ENCODE measurements at regions not wholly inside any gene's neighbourhood (a gene's known extent, or its start where the extent isn't known, plus 50 kb on each side); places are given as distances from the start of the nearest gene placed in this dataset.

DNA sequence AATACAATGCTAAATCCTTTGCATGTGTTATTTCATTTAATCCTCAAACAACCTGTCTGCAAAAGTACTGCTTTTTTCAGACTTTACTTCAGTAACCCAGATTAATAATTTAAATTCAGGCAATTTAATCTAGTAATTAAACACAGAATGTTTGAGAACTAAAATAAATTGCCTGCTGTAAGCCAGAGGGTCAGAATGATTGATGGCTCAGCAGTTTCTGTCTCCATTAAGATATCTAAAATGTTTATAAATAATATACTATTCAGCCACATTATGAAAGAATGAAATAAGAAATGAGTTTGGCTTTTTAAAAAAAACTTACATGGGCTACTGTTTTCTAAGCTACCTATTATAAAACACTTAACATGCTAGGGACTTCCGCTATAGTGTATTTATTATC lies 846.0 kb downstream of the FAM181B start:
- ChIA-PET CTCF (no interaction called here), POLR2A (no interaction called here)
- WGBS (ENCODE audit: missing lambda C conversion rate), result 83% methylated on average over 1 of the region's 1 CpG
- Histone ChIP-seq H3K4me2 (no peak overlapping the region), H3K4me3 (no peak overlapping the region), H3K9me3 (0 out of 3 replicates have a peak, but pooled peaks cover 2% of the 10 kb centered on the region), H3K27ac (no peak overlapping the region), H3K4me1 (no peaks in the 10 kb centered on the region)
- FAIRE-seq (no peak), ATAC-seq (no peak), DNase-seq (ENCODE audit: low read depth in 1 of 2, low spot score in 1 of 2) (no peak)
- peak; percentile 40 for TF ChIP-seq MAFK (IDR thresholded peaks at IDR 0.05; ENCODE audit: partially characterized antibody)
- TF ChIP-seq CBX8 (IDR thresholded peaks at IDR 0.05), result no peak

DNA sequence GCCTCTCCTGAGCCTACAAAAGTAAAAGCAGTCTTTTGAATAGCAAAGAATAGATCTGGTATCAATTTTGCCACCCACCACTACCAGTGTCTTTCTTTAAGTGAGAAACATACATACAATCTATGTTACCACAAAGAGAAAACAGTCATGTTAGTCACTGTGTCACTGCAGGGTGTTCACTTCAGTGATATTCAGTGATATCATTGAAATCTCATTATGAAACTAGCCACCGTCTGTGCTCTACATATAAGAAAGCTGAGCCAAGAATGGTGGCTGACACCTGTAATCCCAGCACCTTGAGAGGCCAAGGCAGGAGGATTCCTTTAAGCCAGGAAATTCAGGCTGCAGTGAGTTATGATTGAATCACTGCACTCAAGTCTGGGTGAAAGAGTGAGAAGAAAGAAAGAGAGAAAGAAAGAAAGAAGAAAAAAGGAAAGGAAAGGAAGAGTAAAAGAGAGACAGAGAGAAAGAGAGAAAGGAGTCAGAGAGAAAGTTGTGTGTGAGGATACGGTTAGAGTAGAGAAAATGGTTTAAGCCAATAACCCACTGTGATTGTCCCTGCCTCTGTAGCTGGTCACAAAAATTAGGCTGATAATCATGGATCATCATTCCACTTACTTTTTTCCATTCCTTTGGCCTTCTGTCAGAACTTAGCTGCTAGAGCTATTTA lies 847.1 kb downstream of the FAM181B start:
- H3K9me3 ChIP-seq, result 0 out of 3 replicates have a peak, but pooled peaks cover 2% of the 10 kb centered on the region
- H3K4me3 ChIP-seq, result no peak overlapping the region
- no peak for TF ChIP-seq NR3C1 (IDR thresholded peaks at IDR 0.05)
- TF ChIP-seq, protein P1, sequence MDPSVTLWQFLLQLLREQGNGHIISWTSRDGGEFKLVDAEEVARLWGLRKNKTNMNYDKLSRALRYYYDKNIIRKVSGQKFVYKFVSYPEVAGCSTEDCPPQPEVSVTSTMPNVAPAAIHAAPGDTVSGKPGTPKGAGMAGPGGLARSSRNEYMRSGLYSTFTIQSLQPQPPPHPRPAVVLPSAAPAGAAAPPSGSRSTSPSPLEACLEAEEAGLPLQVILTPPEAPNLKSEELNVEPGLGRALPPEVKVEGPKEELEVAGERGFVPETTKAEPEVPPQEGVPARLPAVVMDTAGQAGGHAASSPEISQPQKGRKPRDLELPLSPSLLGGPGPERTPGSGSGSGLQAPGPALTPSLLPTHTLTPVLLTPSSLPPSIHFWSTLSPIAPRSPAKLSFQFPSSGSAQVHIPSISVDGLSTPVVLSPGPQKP (IDR thresholded peaks at IDR 0.05; ENCODE audit: low read depth, low read length), result no peak
- TF ChIP-seq, protein P2, sequence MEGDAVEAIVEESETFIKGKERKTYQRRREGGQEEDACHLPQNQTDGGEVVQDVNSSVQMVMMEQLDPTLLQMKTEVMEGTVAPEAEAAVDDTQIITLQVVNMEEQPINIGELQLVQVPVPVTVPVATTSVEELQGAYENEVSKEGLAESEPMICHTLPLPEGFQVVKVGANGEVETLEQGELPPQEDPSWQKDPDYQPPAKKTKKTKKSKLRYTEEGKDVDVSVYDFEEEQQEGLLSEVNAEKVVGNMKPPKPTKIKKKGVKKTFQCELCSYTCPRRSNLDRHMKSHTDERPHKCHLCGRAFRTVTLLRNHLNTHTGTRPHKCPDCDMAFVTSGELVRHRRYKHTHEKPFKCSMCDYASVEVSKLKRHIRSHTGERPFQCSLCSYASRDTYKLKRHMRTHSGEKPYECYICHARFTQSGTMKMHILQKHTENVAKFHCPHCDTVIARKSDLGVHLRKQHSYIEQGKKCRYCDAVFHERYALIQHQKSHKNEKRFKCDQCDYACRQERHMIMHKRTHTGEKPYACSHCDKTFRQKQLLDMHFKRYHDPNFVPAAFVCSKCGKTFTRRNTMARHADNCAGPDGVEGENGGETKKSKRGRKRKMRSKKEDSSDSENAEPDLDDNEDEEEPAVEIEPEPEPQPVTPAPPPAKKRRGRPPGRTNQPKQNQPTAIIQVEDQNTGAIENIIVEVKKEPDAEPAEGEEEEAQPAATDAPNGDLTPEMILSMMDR (IDR thresholded peaks at IDR 0.05), result no peak
- TF ChIP-seq JUN (IDR thresholded peaks at IDR 0.05), result no peak
- no peak for TF ChIP-seq KDM5A (IDR thresholded peaks at IDR 0.05)
- no peak for DNase-seq (ENCODE audit: low read depth in 1 of 2, low spot score in 1 of 2)
- ATAC-seq, result no peak
- H3K27ac ChIP-seq, result no peak overlapping the region
- 13% methylated on average over 2 of the region's 2 CpGs for WGBS (ENCODE audit: missing lambda C conversion rate)
- no peak overlapping the region for H3K4me2 ChIP-seq
- no peak for FAIRE-seq
- CTCF ChIA-PET, result no interaction called here
- POLR2A ChIA-PET, result no interaction called here
- H3K4me1 ChIP-seq, result no peaks in the 10 kb centered on the region

DNA sequence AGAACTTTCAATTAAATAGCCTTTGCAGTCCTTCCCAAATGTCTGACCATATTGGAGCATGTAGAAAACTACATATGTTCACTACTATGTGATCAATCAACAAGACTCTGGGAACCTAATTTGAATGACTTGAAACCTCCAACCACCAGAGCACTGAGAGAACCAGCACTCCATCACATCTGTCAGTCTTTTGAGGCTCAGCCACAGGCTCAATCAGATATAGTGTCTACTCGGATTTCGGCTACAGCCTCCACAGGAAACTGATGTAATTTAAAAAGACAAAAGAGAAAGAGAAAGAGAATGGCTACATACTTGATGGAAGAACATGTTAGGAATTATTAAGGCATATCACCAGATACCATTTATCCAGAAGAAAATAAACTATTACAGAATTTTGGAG lies 859.0 kb downstream of the FAM181B start:
- FAIRE-seq (no peak), DNase-seq (ENCODE audit: low read depth in 1 of 2, low spot score in 1 of 2) (no peak), ATAC-seq (no peak)
- WGBS (ENCODE audit: missing lambda C conversion rate), result 2% methylated on average over 2 of the region's 2 CpGs
- H3K4me1 ChIP-seq, result no peaks in the 10 kb centered on the region
- POLR2A ChIA-PET, result no interaction called here
- H3K27ac ChIP-seq, result no peak overlapping the region
- H3K9me3 ChIP-seq, result no peaks in the 10 kb centered on the region
- CTCF ChIA-PET, result no interaction called here
- no peak overlapping the region for H3K4me3 ChIP-seq
- H3K4me2 ChIP-seq, result no peak overlapping the region
- TF ChIP-seq, protein P3, sequence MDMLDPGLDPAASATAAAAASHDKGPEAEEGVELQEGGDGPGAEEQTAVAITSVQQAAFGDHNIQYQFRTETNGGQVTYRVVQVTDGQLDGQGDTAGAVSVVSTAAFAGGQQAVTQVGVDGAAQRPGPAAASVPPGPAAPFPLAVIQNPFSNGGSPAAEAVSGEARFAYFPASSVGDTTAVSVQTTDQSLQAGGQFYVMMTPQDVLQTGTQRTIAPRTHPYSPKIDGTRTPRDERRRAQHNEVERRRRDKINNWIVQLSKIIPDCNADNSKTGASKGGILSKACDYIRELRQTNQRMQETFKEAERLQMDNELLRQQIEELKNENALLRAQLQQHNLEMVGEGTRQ (IDR thresholded peaks at IDR 0.05), result no peak
- TF ChIP-seq, protein P4, sequence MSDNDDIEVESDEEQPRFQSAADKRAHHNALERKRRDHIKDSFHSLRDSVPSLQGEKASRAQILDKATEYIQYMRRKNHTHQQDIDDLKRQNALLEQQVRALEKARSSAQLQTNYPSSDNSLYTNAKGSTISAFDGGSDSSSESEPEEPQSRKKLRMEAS (IDR thresholded peaks at IDR 0.05), result no peak
- TF ChIP-seq CHD4 (IDR thresholded peaks at IDR 0.05; ENCODE audit: borderline replicate concordance), result no peak
- TF ChIP-seq, protein P5, sequence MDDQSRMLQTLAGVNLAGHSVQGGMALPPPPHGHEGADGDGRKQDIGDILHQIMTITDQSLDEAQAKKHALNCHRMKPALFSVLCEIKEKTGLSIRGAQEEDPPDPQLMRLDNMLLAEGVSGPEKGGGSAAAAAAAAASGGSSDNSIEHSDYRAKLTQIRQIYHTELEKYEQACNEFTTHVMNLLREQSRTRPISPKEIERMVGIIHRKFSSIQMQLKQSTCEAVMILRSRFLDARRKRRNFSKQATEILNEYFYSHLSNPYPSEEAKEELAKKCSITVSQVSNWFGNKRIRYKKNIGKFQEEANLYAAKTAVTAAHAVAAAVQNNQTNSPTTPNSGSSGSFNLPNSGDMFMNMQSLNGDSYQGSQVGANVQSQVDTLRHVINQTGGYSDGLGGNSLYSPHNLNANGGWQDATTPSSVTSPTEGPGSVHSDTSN (IDR thresholded peaks at IDR 0.05), result no peak
- no peak for TF ChIP-seq FOSB (CRISPR knock-in tag; IDR thresholded peaks at IDR 0.05)
- no peak for TF ChIP-seq EHMT2 (IDR thresholded peaks at IDR 0.05; ENCODE audit: low read depth)
- TF ChIP-seq, protein P6, sequence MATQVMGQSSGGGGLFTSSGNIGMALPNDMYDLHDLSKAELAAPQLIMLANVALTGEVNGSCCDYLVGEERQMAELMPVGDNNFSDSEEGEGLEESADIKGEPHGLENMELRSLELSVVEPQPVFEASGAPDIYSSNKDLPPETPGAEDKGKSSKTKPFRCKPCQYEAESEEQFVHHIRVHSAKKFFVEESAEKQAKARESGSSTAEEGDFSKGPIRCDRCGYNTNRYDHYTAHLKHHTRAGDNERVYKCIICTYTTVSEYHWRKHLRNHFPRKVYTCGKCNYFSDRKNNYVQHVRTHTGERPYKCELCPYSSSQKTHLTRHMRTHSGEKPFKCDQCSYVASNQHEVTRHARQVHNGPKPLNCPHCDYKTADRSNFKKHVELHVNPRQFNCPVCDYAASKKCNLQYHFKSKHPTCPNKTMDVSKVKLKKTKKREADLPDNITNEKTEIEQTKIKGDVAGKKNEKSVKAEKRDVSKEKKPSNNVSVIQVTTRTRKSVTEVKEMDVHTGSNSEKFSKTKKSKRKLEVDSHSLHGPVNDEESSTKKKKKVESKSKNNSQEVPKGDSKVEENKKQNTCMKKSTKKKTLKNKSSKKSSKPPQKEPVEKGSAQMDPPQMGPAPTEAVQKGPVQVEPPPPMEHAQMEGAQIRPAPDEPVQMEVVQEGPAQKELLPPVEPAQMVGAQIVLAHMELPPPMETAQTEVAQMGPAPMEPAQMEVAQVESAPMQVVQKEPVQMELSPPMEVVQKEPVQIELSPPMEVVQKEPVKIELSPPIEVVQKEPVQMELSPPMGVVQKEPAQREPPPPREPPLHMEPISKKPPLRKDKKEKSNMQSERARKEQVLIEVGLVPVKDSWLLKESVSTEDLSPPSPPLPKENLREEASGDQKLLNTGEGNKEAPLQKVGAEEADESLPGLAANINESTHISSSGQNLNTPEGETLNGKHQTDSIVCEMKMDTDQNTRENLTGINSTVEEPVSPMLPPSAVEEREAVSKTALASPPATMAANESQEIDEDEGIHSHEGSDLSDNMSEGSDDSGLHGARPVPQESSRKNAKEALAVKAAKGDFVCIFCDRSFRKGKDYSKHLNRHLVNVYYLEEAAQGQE (IDR thresholded peaks at IDR 0.05), result no peak
- TF ChIP-seq HOXB13 (CRISPR knock-in tag; IDR thresholded peaks at IDR 0.05; ENCODE audit: low read depth), result no peak
- no peak for TF ChIP-seq SREBF2 (IDR thresholded peaks at IDR 0.05)
- no peak for TF ChIP-seq FOSL2 (IDR thresholded peaks at IDR 0.05)
- no peak for TF ChIP-seq FOSL2 (CRISPR knock-in tag; IDR thresholded peaks at IDR 0.05)
- TF ChIP-seq RNF2 (IDR thresholded peaks at IDR 0.05; ENCODE audit: borderline replicate concordance, low read depth), result no peak
- TF ChIP-seq, protein P1 (IDR thresholded peaks at IDR 0.05; ENCODE audit: low read depth, low read length), result no peak
- no peak for TF ChIP-seq ZSCAN20 (CRISPR knock-in tag; IDR thresholded peaks at IDR 0.05)
- no peak for TF ChIP-seq RAD21 (conservative IDR thresholded peaks at IDR 0.05 in 1 of 2, IDR thresholded peaks at IDR 0.05 in 1 of 2)
- no peak for TF ChIP-seq JUN (IDR thresholded peaks at IDR 0.05)
- TF ChIP-seq, protein P7, sequence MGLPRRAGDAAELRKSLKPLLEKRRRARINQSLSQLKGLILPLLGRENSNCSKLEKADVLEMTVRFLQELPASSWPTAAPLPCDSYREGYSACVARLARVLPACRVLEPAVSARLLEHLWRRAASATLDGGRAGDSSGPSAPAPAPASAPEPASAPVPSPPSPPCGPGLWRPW (IDR thresholded peaks at IDR 0.05), result no peak
- TF ChIP-seq ZFP36 (IDR thresholded peaks at IDR 0.05; ENCODE audit: borderline replicate concordance, partially characterized antibody), result no peak
- TF ChIP-seq ZC3H11A (IDR thresholded peaks at IDR 0.05), result no peak
